IMR-90 (cell line): ENCODE measurements at regions not wholly inside any gene's neighbourhood (a gene's known extent, or its start where the extent isn't known, plus 50 kb on each side); places are given as distances from the start of the nearest gene placed in this dataset.

Experiments used
- ATAC-seq: fragments of 200-7000 bp; cut with Tn5 transposase; 2 replicates; pipeline ENCODE4 v1.9.1; 2020; ENCODE audit warnings: low read depth, mild to moderate bottlenecking, moderate library complexity
- BruUV-seq: library from RNA; stranded (reverse); fragments of 400-500 nt; replicated peaks from 2 replicates; lab custom pipeline; 2021; lab: Mats Ljungman, UMichigan
- CTCF ChIA-PET: fragments of 300-600 bp; formaldehyde crosslinking; extraction: SDS; loops from one replicate; lab custom pipeline; 2021; ENCODE audit warnings: antibody characterized with exemption; lab: Yijun Ruan, JAX
- POLR2A ChIA-PET: fragments of 300-600 bp; sonication (Branson Sonifier 250); formaldehyde crosslinking; loops from one replicate; lab custom pipeline; 2022; ENCODE audit warnings: antibody characterized with exemption; ENCODE audit not compliant: unreplicated experiment; lab: Charles Lee
- DNase-seq: peaks from one replicate; pipeline ENCODE4 v3.0.0; 2013
- H2AFZ ChIP-seq: replicated peaks from 2 replicates; pipeline ENCODE3; 2013; ENCODE audit warnings: low read length, mild to moderate bottlenecking; ENCODE audit not compliant: poor library complexity
- H2AK5ac ChIP-seq: 2 replicates; pipeline ENCODE4 v1.6.1; 2013; ENCODE audit warnings: low read depth, low read length, inconsistent platforms
- H2AK9ac ChIP-seq: replicated peaks from 2 replicates; pipeline ENCODE3; 2013; ENCODE audit warnings: mild to moderate bottlenecking, low read depth, low read length, moderate library complexity; ENCODE audit not compliant: poor library complexity
- H2BK120ac ChIP-seq: 2 replicates; pipeline ENCODE4 v1.6.1; 2013; ENCODE audit warnings: low read depth, low read length, inconsistent platforms
- H2BK15ac ChIP-seq: 3 replicates; pipeline ENCODE4 v1.6.1; 2013; ENCODE audit warnings: low read depth, low read length, inconsistent platforms
- H2BK20ac ChIP-seq: 2 replicates; pipeline ENCODE4 v1.6.1; 2013; ENCODE audit warnings: low read depth, mild to moderate bottlenecking, inconsistent platforms, low read length, moderate library complexity
- H2BK5ac ChIP-seq: 2 replicates; pipeline ENCODE4 v1.6.1; 2013; ENCODE audit warnings: mild to moderate bottlenecking, low read depth, low read length, inconsistent platforms; ENCODE audit not compliant: poor library complexity, severe bottlenecking
- H3K14ac ChIP-seq: replicated peaks from 2 replicates; pipeline ENCODE4 v1.6.1; 2013; ENCODE audit warnings: low read depth, low read length, inconsistent platforms
- H3K18ac ChIP-seq: 2 replicates; pipeline ENCODE4 v1.6.1; 2013; ENCODE audit warnings: low read depth, low read length, control low read depth
- H3K23ac ChIP-seq: 2 replicates; pipeline ENCODE4 v1.6.1; 2013; ENCODE audit warnings: low read depth, low read length, inconsistent platforms
- H3K27ac ChIP-seq: 2 replicates; pipeline ENCODE4 v1.5.1; 2013; ENCODE audit warnings: mild to moderate bottlenecking, control low read depth, low read length; ENCODE audit not compliant: insufficient read depth
- H3K27me3 ChIP-seq: 2 replicates; pipeline ENCODE4 v1.6.1; 2013; ENCODE audit warnings: low read length; ENCODE audit not compliant: control insufficient read depth, insufficient read depth
- H3K36me3 ChIP-seq: 2 replicates; pipeline ENCODE4 v1.6.1; 2013; ENCODE audit warnings: low read length, mixed read lengths; ENCODE audit not compliant: control insufficient read depth, insufficient read depth
- H3K4ac ChIP-seq: 2 replicates; pipeline ENCODE4 v1.6.1; 2013; ENCODE audit warnings: low read depth, low read length, inconsistent platforms
- H3K4me1 ChIP-seq: 2 replicates; pipeline ENCODE4 v1.6.1; 2013; ENCODE audit warnings: low read length, mixed read lengths; ENCODE audit not compliant: control insufficient read depth, insufficient read depth
- H3K4me2 ChIP-seq: 2 replicates; pipeline ENCODE4 v1.6.1; 2013; ENCODE audit warnings: low read depth, mild to moderate bottlenecking, control low read depth, low read length, moderate library complexity
- H3K4me3 ChIP-seq: 2 replicates; pipeline ENCODE4 v1.5.1; 2013; ENCODE audit warnings: low read depth, mild to moderate bottlenecking, control low read depth, low read length, moderate library complexity; ENCODE audit not compliant: insufficient read depth
- H3K56ac ChIP-seq: 2 replicates; pipeline ENCODE4 v1.6.1; 2013; ENCODE audit warnings: low read length, inconsistent platforms; ENCODE audit not compliant: insufficient read depth; ENCODE audit errors: extremely low read depth
- H3K79me1 ChIP-seq, 2 experiments: 2 replicates each; pipeline ENCODE4 v1.6.1; 2013; ENCODE audit warnings: low read length in 2 of 2, inconsistent platforms in 1 of 2, low read depth in 1 of 2
- H3K9ac ChIP-seq: 2 replicates; pipeline ENCODE4 v1.6.1; 2013; ENCODE audit warnings: low read depth, low read length, control low read depth
- H3K9me1 ChIP-seq: 2 replicates; pipeline ENCODE4 v1.6.1; 2013; ENCODE audit warnings: low read length, inconsistent platforms; ENCODE audit not compliant: insufficient read depth
- H3K9me3 ChIP-seq: 2 replicates; pipeline ENCODE4 v1.6.1; 2013; ENCODE audit warnings: low read length; ENCODE audit not compliant: control insufficient read depth, insufficient read depth
- H4K20me1 ChIP-seq: 2 replicates; pipeline ENCODE4 v1.6.1; 2013; ENCODE audit warnings: low read length, inconsistent platforms; ENCODE audit not compliant: insufficient read depth
- H4K5ac ChIP-seq: 2 replicates; pipeline ENCODE4 v1.6.1; 2013; ENCODE audit warnings: mild to moderate bottlenecking, low read depth, low read length, control low read depth
- H4K8ac ChIP-seq, 2 experiments: 2 replicates each; pipeline ENCODE4 v1.6.1; 2013; ENCODE audit warnings: low read depth in 2 of 2, low read length in 2 of 2, control low read depth in 1 of 2, inconsistent platforms in 1 of 2
- H4K91ac ChIP-seq: 2 replicates; pipeline ENCODE4 v1.6.1; 2013; ENCODE audit warnings: low read depth, low read length, inconsistent platforms; ENCODE audit not compliant: insufficient read depth
- BHLHE40 ChIP-seq: fragments of 150-350 bp; IDR thresholded peaks from 2 replicates; pipeline ENCODE4 v1.6.1; 2016; ENCODE audit warnings: mild to moderate bottlenecking, low read depth, low read length
- CEBPB ChIP-seq: IDR thresholded peaks from 2 replicates; pipeline ENCODE4 v1.6.1; 2012; ENCODE audit warnings: low read depth, low read length, improper control_type of control experiment
- CHD1 ChIP-seq: IDR thresholded peaks from 2 replicates; pipeline ENCODE4 v1.6.1; 2012; ENCODE audit warnings: low read depth, low read length, improper control_type of control experiment
- FOS ChIP-seq: fragments of 150-350 bp; IDR thresholded peaks from 2 replicates; pipeline ENCODE4 v1.6.1; 2016; ENCODE audit warnings: low read depth, low read length
- MAFK ChIP-seq: IDR thresholded peaks from 2 replicates; pipeline ENCODE4 v1.6.1; 2012; ENCODE audit warnings: low read depth, low read length, improper control_type of control experiment
- MAZ ChIP-seq: IDR thresholded peaks from 2 replicates; pipeline ENCODE4 v1.6.1; 2012; ENCODE audit warnings: low read depth, mild to moderate bottlenecking, low read length, improper control_type of control experiment, moderate library complexity, borderline replicate concordance
- MXI1 ChIP-seq: IDR thresholded peaks from 2 replicates; pipeline ENCODE4 v1.6.1; 2012; ENCODE audit warnings: low read depth, mild to moderate bottlenecking, low read length, moderate library complexity, borderline replicate concordance
- NFE2L2 ChIP-seq: fragments of 150-350 bp; IDR thresholded peaks from 2 replicates; pipeline ENCODE4 v1.6.1; 2016; ENCODE audit warnings: low read depth, mild to moderate bottlenecking, low read length
- POLR2A ChIP-seq: IDR thresholded peaks from 2 replicates; pipeline ENCODE4 v1.6.1; 2012; ENCODE audit warnings: mild to moderate bottlenecking, low read depth, low read length
- RAD21 ChIP-seq: IDR thresholded peaks from 2 replicates; pipeline ENCODE4 v1.6.1; 2012; ENCODE audit warnings: low read length, improper control_type of control experiment
- RCOR1 ChIP-seq: IDR thresholded peaks from 2 replicates; pipeline ENCODE4 v1.6.1; 2012; ENCODE audit warnings: mild to moderate bottlenecking, low read length, improper control_type of control experiment; ENCODE audit not compliant: insufficient replicate concordance
- RFX5 ChIP-seq: IDR thresholded peaks from 2 replicates; pipeline ENCODE4 v1.8.0; 2012; ENCODE audit warnings: low read depth, mild to moderate bottlenecking, low read length, moderate library complexity
- SMC3 ChIP-seq: fragments of 150-350 bp; IDR thresholded peaks from 2 replicates; pipeline ENCODE4 v1.6.1; 2016; ENCODE audit warnings: low read depth, mild to moderate bottlenecking, antibody characterized with exemption, low read length, moderate library complexity
- dilution Hi-C: fragments of 300-500 bp; cut with HindIII; formaldehyde crosslinking; loops from one replicate; pipeline ENCODE4 v1.14.3; 2018; ENCODE audit warnings: low sequenced_read_pairs; ENCODE audit not compliant: unreplicated experiment
- in situ Hi-C: fragments of 300-500 bp; cut with MboI; formaldehyde crosslinking; loops from 3 replicates; pipeline ENCODE4 v1.14.3; 2019; ENCODE audit warnings: low sequenced_read_pairs, inconsistent platforms, mixed read lengths
- intact Hi-C: fragments of 100-400 bp; cut with micrococcal nuclease; formaldehyde crosslinking; loops from 2 replicates; pipeline ENCODE4 v1.10.0; 2022
- TF ChIP-seq, protein P1 (sequence below): conservative IDR thresholded peaks from 2 replicates; pipeline ENCODE4 v1.5.1; 2012; ENCODE audit warnings: mild to moderate bottlenecking, low read depth, low read length, improper control_type of control experiment

GRCh38 chr1:31116022-31116421 lies 50.5 kb upstream of the PUM1 start:
- TF ChIP-seq FOS (no peak), MAZ (no peak), NFE2L2 (no peak), BHLHE40 (no peak), RFX5 (no peak), RCOR1 (no peak), MXI1 (no peak), SMC3 (no peak), POLR2A (no peak), CEBPB (no peak), MAFK (no peak), RAD21 (no peak), CHD1 (no peak)
- TF ChIP-seq, protein P1, sequence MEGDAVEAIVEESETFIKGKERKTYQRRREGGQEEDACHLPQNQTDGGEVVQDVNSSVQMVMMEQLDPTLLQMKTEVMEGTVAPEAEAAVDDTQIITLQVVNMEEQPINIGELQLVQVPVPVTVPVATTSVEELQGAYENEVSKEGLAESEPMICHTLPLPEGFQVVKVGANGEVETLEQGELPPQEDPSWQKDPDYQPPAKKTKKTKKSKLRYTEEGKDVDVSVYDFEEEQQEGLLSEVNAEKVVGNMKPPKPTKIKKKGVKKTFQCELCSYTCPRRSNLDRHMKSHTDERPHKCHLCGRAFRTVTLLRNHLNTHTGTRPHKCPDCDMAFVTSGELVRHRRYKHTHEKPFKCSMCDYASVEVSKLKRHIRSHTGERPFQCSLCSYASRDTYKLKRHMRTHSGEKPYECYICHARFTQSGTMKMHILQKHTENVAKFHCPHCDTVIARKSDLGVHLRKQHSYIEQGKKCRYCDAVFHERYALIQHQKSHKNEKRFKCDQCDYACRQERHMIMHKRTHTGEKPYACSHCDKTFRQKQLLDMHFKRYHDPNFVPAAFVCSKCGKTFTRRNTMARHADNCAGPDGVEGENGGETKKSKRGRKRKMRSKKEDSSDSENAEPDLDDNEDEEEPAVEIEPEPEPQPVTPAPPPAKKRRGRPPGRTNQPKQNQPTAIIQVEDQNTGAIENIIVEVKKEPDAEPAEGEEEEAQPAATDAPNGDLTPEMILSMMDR: no peak
- CTCF ChIA-PET: no interaction called here

More at GRCh38 chr1:31116022-31116421, 50.5 kb upstream of the PUM1 start:
- Histone ChIP-seq H3K9ac (no peak overlapping the region), H2BK15ac (no peak overlapping the region), H3K4me2 (no peak overlapping the region), H4K91ac (no peak overlapping the region), H3K27ac (no peak overlapping the region), H3K9me1 (no peaks in the 10 kb centered on the region), H3K27me3 (peaks cover 3% of the 10 kb centered on the region), H3K4me3 (no peak overlapping the region), H3K18ac (no peak overlapping the region), H4K5ac (no peak overlapping the region), H4K20me1 (no peaks in the 10 kb centered on the region), H3K56ac (no peak overlapping the region), H2BK120ac (no peak overlapping the region), H3K9me3 (no peaks in the 10 kb centered on the region), H2AFZ (no peak overlapping the region), H3K4me1 (0 out of 2 replicates have a peak, but pooled peaks cover 2% of the 10 kb centered on the region), H2BK5ac (no peak overlapping the region), H2AK9ac (no peak overlapping the region), H4K8ac (no peak overlapping the region), H3K23ac (no peak overlapping the region), H2BK20ac (no peak overlapping the region), H2AK5ac (no peak overlapping the region), H3K79me1 (no peaks in the 10 kb centered on the region), H3K14ac (no peak overlapping the region), H3K4ac (no peak overlapping the region), H3K36me3 (no peaks in the 10 kb centered on the region)
- POLR2A ChIA-PET: no interaction called here
- ATAC-seq (no peak), DNase-seq (no peak)
- BruUV-seq: no TSS peak
- intact Hi-C loops: no loop called here
- in situ Hi-C loops: no loop called here
- dilution Hi-C loops: no loop called here
